Tibial nerve (tissue), 4 donors: ENCODE measurements at regions not wholly inside any gene's neighbourhood (a gene's known extent, or its start where the extent isn't known, plus 50 kb on each side); places are given as distances from the start of the nearest gene placed in this dataset.

Experiments
- DNase-seq, 2 donors: peaks; one replicate each; pipeline ENCODE4 v3.0.0-alpha.2; 2019; ENCODE audit warnings: low spot score in 2 of 2
- H3K27ac ChIP-seq, 4 donors: fragments of 200-600 bp; sonication (generic) in 3 of 4; one replicate each; pipeline ENCODE4 v1.5.1; 2017 to 2019; ENCODE audit warnings: mild to moderate bottlenecking in 1 of 4
- H3K27me3 ChIP-seq, 2 donors: fragments of 200-600 bp; sonication (generic) in 1 of 2; one replicate each; pipeline versions ENCODE4 v1.5.1 to v1.6.0; 2017 to 2019
- H3K36me3 ChIP-seq, 3 donors: fragments of 200-600 bp; sonication (generic); one replicate each; pipeline ENCODE4 v1.5.1; 2018 to 2019
- H3K4me1 ChIP-seq, 4 donors: fragments of 200-600 bp; sonication (generic) in 3 of 4; one replicate each; pipeline ENCODE4 v1.5.1; 2017 to 2019
- H3K4me3 ChIP-seq, 4 donors: fragments of 200-600 bp; sonication (generic) in 3 of 4; one replicate each; pipeline ENCODE4 v1.5.1; 2017 to 2019; ENCODE audit warnings: mild to moderate bottlenecking in 1 of 4, moderate library complexity in 1 of 4
- H3K9me3 ChIP-seq, 4 donors: fragments of 200-600 bp; sonication (generic) in 3 of 4; one replicate each; pipeline ENCODE4 v1.5.1; 2017 to 2019
- CTCF ChIP-seq, 5 experiments: fragments of 200-600 bp in 3 of 5; fragments of 450-650 bp in 2 of 5; sonication (generic) in 3 of 5; IDR thresholded peaks; one replicate each; pipeline ENCODE4 v1.5.1; 2016 to 2019; ENCODE audit warnings: antibody characterized with exemption in 5 of 5, mild to moderate bottlenecking in 3 of 5, moderate library complexity in 2 of 5
- EP300 ChIP-seq, 2 donors: sonication (generic); formaldehyde crosslinking; IDR thresholded peaks; one replicate each; pipeline ENCODE4 v1.6.1; 2017; ENCODE audit warnings: antibody characterized with exemption in 2 of 2, mild to moderate bottlenecking in 1 of 2
- POLR2A ChIP-seq, 2 donors: fragments of 450-650 bp; IDR thresholded peaks; one replicate each; pipeline ENCODE4 v1.6.1; 2017; ENCODE audit warnings: antibody characterized with exemption in 2 of 2, mild to moderate bottlenecking in 2 of 2, moderate library complexity in 2 of 2
- WGBS, 2 donors: methylation state at CpG; one replicate each; pipeline ENCODE4 v1.1.5; 2018; 5-methylcytosine and 5-hydroxymethylcytosine counted together

- Histone ChIP-seq H3K4me3 (no peak overlapping the region), H3K9me3 (no peaks in the 10 kb centered on the region), H3K27me3 (no peaks in the 10 kb centered on the region), H3K4me1 (no peaks in the 10 kb centered on the region), H3K36me3 (no peaks in the 10 kb centered on the region), H3K27ac (no peak overlapping the region)
- TF ChIP-seq CTCF (IDR thresholded peaks at IDR 0.05) (no peak), POLR2A (IDR thresholded peaks at IDR 0.05) (no peak), EP300 (IDR thresholded peaks at IDR 0.05) (no peak)
- 78 to 81% methylated on average over 6 of the region's 6 CpGs for WGBS, 2 donors
- DNase-seq: no peak
Observed at GRCh38 chr2:67169417-67170140, 227.6 kb upstream of the ETAA1 start.

- TF ChIP-seq CTCF (IDR thresholded peaks at IDR 0.05) (no peak), EP300 (IDR thresholded peaks at IDR 0.05) (no peak), POLR2A (IDR thresholded peaks at IDR 0.05) (no peak)
- no peaks in the 10 kb centered on the region for H3K4me1 ChIP-seq
- no peaks in the 10 kb centered on the region for H3K9me3 ChIP-seq
- H3K4me3 ChIP-seq: no peak overlapping the region
- DNase-seq: no peak
- H3K27ac ChIP-seq: no peak overlapping the region
- 89% methylated on average over 3 of the region's 3 CpGs for WGBS, 2 donors
- no peaks in the 10 kb centered on the region for H3K27me3 ChIP-seq
- H3K36me3 ChIP-seq: no peaks in the 10 kb centered on the region
Observed at GRCh38 chr2:67179526-67179925, 217.6 kb upstream of the ETAA1 start.

- DNase-seq: no peak
- H3K27ac ChIP-seq: no peak overlapping the region
- H3K4me1 ChIP-seq: no peaks in the 10 kb centered on the region
- TF ChIP-seq CTCF (IDR thresholded peaks at IDR 0.05) (no peak), POLR2A (IDR thresholded peaks at IDR 0.05) (no peak), EP300 (IDR thresholded peaks at IDR 0.05) (no peak)
- WGBS, 2 donors: 56 to 57% methylated on average over 2 of the region's 2 CpGs
- no peak overlapping the region for H3K4me3 ChIP-seq
- H3K36me3 ChIP-seq: no peaks in the 10 kb centered on the region
- H3K27me3 ChIP-seq: no peaks in the 10 kb centered on the region
- H3K9me3 ChIP-seq: no peaks in the 10 kb centered on the region
Observed at GRCh38 chr2:67180841-67181240, 216.3 kb upstream of the ETAA1 start.

GRCh38 chr2:67182884-67183283, 214.2 kb upstream of the ETAA1 start:
- Histone ChIP-seq H3K27ac (no peak overlapping the region), H3K9me3 (no peaks in the 10 kb centered on the region), H3K4me1 (no peaks in the 10 kb centered on the region), H3K36me3 (no peaks in the 10 kb centered on the region), H3K4me3 (no peak overlapping the region), H3K27me3 (no peaks in the 10 kb centered on the region)
- 59 to 77% methylated on average over 2 of the region's 2 CpGs for WGBS, 2 donors
- DNase-seq: no peak
- no peak for TF ChIP-seq CTCF (IDR thresholded peaks at IDR 0.05)
- no peak for TF ChIP-seq EP300 (IDR thresholded peaks at IDR 0.05)
- TF ChIP-seq POLR2A (IDR thresholded peaks at IDR 0.05): no peak

GRCh38 chr2:67186326-67186725, 210.8 kb upstream of the ETAA1 start:
- Histone ChIP-seq H3K27ac (no peak overlapping the region), H3K4me3 (no peak overlapping the region), H3K36me3 (no peaks in the 10 kb centered on the region), H3K9me3 (peaks cover 0 to 3% (median 0%) of the 10 kb centered on the region in 4 donors), H3K4me1 (no peaks in the 10 kb centered on the region), H3K27me3 (no peaks in the 10 kb centered on the region)
- no peak for DNase-seq
- WGBS, 2 donors: 56 to 62% methylated on average over 3 of the region's 3 CpGs
- TF ChIP-seq EP300 (IDR thresholded peaks at IDR 0.05) (no peak), CTCF (IDR thresholded peaks at IDR 0.05) (no peak), POLR2A (IDR thresholded peaks at IDR 0.05) (no peak)
